ENCODE measurements at regions not wholly inside any gene's neighbourhood (a gene's known extent, or its start where the extent isn't known, plus 50 kb on each side); places are given as distances from the start of the nearest gene placed in this dataset.

DNA sequence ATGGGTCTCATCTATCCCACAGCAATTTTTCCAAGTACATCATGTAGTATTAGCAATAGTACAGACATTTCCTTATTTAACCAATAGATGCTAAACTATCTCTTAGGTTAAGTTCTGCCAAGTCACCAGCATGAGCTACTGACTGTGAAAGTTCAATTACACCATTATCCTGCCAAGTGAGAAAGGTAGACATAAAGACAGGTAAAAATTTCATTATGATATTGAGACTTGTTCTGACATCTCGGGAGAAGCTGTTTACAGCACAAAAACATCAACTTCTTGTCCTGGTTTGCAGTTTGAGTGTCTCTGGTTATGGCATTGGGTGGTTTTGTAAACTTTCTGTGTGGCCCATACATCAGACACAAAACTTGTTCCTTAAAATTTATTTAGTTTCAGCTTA is 622.4 kb upstream of the PCDH10 start:
- Histone ChIP-seq H3K9ac (ENCODE audit: low read length) (no peak overlapping the region), H4K20me1 (ENCODE audit: insufficient read depth) (no peaks in the 10 kb centered on the region), H3K9me3 (ENCODE audit: low read length) (no peaks in the 10 kb centered on the region), H3K27ac (ENCODE audit: low read length) (no peak overlapping the region), H3K9me2 (ENCODE audit: insufficient read depth, low read length) (no peaks in the 10 kb centered on the region), H3F3A (ENCODE audit: insufficient read depth, low read length, poor library complexity, severe bottlenecking) (no peaks in the 10 kb centered on the region), H3K27me3 (ENCODE audit: insufficient read depth, low read depth, low read length) (no peaks in the 10 kb centered on the region), H3K4me2 (ENCODE audit: low read length) (no peak overlapping the region), H3K4me3 (ENCODE audit: low read length) (no peak overlapping the region), H2AFZ (ENCODE audit: low read depth, low read length) (no peak overlapping the region), H3K79me2 (replicated peaks; ENCODE audit: insufficient read depth, low read length) (no peaks in the 10 kb centered on the region), H3K36me3 (ENCODE audit: insufficient read depth, low read length) (no peaks in the 10 kb centered on the region)
- no peak for TF ChIP-seq MXI1 (conservative IDR thresholded peaks at IDR 0.05; ENCODE audit: poor library complexity, severe bottlenecking)
- peak; percentile 70 for TF ChIP-seq POLR2AphosphoS5 (IDR thresholded peaks at IDR 0.05)
- TF ChIP-seq RAD21 (conservative IDR thresholded peaks at IDR 0.05) = no peak
- peak; percentile 90 for TF ChIP-seq EP300 (conservative IDR thresholded peaks at IDR 0.05; ENCODE audit: poor library complexity, severe bottlenecking)

DNA sequence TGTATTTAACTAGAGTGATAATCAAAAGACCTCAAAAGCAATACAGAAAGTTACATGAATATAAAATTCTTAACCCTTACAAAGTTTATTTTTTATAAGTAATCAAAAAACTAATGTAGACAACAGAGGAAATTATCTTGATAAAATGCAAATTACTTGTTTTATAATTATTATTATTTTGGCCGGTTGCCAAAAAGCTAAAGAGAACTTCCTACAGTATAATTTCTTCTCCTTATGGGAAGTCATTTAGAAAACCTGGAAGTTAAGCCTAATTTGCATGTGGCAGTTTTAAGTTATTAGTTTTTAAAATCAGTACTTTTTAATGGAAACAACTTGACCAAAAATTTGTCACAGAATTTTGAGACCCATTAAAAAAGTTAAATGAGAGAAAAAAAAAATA is 621.3 kb upstream of the PCDH10 start:
- no peaks in the 10 kb centered on the region for H4K20me1 ChIP-seq (ENCODE audit: insufficient read depth)
- no peak overlapping the region for H3K4me2 ChIP-seq (ENCODE audit: low read length)
- no peaks in the 10 kb centered on the region for H3K9me3 ChIP-seq (ENCODE audit: low read length)
- H3F3A ChIP-seq (ENCODE audit: insufficient read depth, low read length, poor library complexity, severe bottlenecking) = no peaks in the 10 kb centered on the region
- no peaks in the 10 kb centered on the region for H3K27me3 ChIP-seq (ENCODE audit: insufficient read depth, low read depth, low read length)
- no peaks in the 10 kb centered on the region for H3K36me3 ChIP-seq (ENCODE audit: insufficient read depth, low read length)
- no peak overlapping the region for H3K27ac ChIP-seq (ENCODE audit: low read length)
- TF ChIP-seq SMC3 (conservative IDR thresholded peaks at IDR 0.05; ENCODE audit: poor library complexity) (no peak), EP300 (conservative IDR thresholded peaks at IDR 0.05; ENCODE audit: poor library complexity, severe bottlenecking) (no peak), EZH2 (IDR thresholded peaks at IDR 0.05; ENCODE audit: borderline replicate concordance, insufficient read depth, low read length, poor library complexity, severe bottlenecking) (no peak), RAD21 (conservative IDR thresholded peaks at IDR 0.05) (no peak), POLR2AphosphoS5 (IDR thresholded peaks at IDR 0.05) (no peak), TAF1 (IDR thresholded peaks at IDR 0.05; ENCODE audit: low read depth) (no peak), MXI1 (conservative IDR thresholded peaks at IDR 0.05; ENCODE audit: poor library complexity, severe bottlenecking) (no peak)
- TF ChIP-seq, protein P1, sequence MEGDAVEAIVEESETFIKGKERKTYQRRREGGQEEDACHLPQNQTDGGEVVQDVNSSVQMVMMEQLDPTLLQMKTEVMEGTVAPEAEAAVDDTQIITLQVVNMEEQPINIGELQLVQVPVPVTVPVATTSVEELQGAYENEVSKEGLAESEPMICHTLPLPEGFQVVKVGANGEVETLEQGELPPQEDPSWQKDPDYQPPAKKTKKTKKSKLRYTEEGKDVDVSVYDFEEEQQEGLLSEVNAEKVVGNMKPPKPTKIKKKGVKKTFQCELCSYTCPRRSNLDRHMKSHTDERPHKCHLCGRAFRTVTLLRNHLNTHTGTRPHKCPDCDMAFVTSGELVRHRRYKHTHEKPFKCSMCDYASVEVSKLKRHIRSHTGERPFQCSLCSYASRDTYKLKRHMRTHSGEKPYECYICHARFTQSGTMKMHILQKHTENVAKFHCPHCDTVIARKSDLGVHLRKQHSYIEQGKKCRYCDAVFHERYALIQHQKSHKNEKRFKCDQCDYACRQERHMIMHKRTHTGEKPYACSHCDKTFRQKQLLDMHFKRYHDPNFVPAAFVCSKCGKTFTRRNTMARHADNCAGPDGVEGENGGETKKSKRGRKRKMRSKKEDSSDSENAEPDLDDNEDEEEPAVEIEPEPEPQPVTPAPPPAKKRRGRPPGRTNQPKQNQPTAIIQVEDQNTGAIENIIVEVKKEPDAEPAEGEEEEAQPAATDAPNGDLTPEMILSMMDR (IDR thresholded peaks at IDR 0.05; ENCODE audit: poor library complexity, severe bottlenecking) = no peak
- TF ChIP-seq, protein P2, sequence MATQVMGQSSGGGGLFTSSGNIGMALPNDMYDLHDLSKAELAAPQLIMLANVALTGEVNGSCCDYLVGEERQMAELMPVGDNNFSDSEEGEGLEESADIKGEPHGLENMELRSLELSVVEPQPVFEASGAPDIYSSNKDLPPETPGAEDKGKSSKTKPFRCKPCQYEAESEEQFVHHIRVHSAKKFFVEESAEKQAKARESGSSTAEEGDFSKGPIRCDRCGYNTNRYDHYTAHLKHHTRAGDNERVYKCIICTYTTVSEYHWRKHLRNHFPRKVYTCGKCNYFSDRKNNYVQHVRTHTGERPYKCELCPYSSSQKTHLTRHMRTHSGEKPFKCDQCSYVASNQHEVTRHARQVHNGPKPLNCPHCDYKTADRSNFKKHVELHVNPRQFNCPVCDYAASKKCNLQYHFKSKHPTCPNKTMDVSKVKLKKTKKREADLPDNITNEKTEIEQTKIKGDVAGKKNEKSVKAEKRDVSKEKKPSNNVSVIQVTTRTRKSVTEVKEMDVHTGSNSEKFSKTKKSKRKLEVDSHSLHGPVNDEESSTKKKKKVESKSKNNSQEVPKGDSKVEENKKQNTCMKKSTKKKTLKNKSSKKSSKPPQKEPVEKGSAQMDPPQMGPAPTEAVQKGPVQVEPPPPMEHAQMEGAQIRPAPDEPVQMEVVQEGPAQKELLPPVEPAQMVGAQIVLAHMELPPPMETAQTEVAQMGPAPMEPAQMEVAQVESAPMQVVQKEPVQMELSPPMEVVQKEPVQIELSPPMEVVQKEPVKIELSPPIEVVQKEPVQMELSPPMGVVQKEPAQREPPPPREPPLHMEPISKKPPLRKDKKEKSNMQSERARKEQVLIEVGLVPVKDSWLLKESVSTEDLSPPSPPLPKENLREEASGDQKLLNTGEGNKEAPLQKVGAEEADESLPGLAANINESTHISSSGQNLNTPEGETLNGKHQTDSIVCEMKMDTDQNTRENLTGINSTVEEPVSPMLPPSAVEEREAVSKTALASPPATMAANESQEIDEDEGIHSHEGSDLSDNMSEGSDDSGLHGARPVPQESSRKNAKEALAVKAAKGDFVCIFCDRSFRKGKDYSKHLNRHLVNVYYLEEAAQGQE (IDR thresholded peaks at IDR 0.05; ENCODE audit: borderline replicate concordance) = no peak
- H3K4me3 ChIP-seq (ENCODE audit: low read length) = no peak overlapping the region
- no peaks in the 10 kb centered on the region for H3K79me2 ChIP-seq (replicated peaks; ENCODE audit: insufficient read depth, low read length)
- no peak overlapping the region for H3K9ac ChIP-seq (ENCODE audit: low read length)
- no peak overlapping the region for H2AFZ ChIP-seq (ENCODE audit: low read depth, low read length)
- H3K9me2 ChIP-seq (ENCODE audit: insufficient read depth, low read length) = no peaks in the 10 kb centered on the region

DNA sequence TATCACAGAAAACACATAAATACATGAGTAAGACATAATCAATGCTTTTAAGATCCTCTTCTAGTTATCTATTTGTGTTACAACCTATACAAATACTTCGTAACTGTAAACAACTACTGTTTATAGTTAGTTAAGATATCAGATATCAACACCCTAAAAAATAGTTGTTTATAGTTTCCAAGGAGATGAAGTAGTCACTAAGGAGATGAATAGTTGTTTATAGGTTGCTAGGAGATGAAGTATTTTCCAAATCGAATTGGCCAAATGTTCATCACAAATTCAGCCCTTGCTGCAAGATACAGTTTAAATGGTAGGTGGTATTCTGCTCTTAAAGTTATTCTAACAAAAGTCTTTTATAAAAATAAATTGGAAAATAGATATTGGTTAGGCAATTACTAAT is 618.2 kb upstream of the PCDH10 start:
- Histone ChIP-seq H3F3A (ENCODE audit: insufficient read depth, low read length, poor library complexity, severe bottlenecking) (no peaks in the 10 kb centered on the region), H3K27me3 (ENCODE audit: insufficient read depth, low read depth, low read length) (no peaks in the 10 kb centered on the region), H3K4me3 (ENCODE audit: low read length) (no peak overlapping the region), H3K4me2 (ENCODE audit: low read length) (no peak overlapping the region), H2AFZ (ENCODE audit: low read depth, low read length) (no peak overlapping the region), H3K9me3 (ENCODE audit: low read length) (no peaks in the 10 kb centered on the region), H3K79me2 (replicated peaks; ENCODE audit: insufficient read depth, low read length) (no peaks in the 10 kb centered on the region), H4K20me1 (ENCODE audit: insufficient read depth) (no peaks in the 10 kb centered on the region), H3K36me3 (ENCODE audit: insufficient read depth, low read length) (no peaks in the 10 kb centered on the region), H3K9ac (ENCODE audit: low read length) (no peak overlapping the region), H3K27ac (ENCODE audit: low read length) (no peak overlapping the region), H3K9me2 (ENCODE audit: insufficient read depth, low read length) (no peaks in the 10 kb centered on the region)
- no peak for TF ChIP-seq MXI1 (conservative IDR thresholded peaks at IDR 0.05; ENCODE audit: poor library complexity, severe bottlenecking)
- TF ChIP-seq, protein P1 (IDR thresholded peaks at IDR 0.05; ENCODE audit: poor library complexity, severe bottlenecking) = no peak
- no peak for TF ChIP-seq SMC3 (conservative IDR thresholded peaks at IDR 0.05; ENCODE audit: poor library complexity)
- no peak for TF ChIP-seq POLR2AphosphoS5 (IDR thresholded peaks at IDR 0.05)
- TF ChIP-seq EZH2 (IDR thresholded peaks at IDR 0.05; ENCODE audit: borderline replicate concordance, insufficient read depth, low read length, poor library complexity, severe bottlenecking) = no peak
- no peak for TF ChIP-seq TAF1 (IDR thresholded peaks at IDR 0.05; ENCODE audit: low read depth)
- no peak for TF ChIP-seq EP300 (conservative IDR thresholded peaks at IDR 0.05; ENCODE audit: poor library complexity, severe bottlenecking)
- no peak for TF ChIP-seq RAD21 (conservative IDR thresholded peaks at IDR 0.05)
- TF ChIP-seq, protein P2 (IDR thresholded peaks at IDR 0.05; ENCODE audit: borderline replicate concordance) = no peak
